GM23338 (cell line): ENCODE measurements at regions not wholly inside any gene's neighbourhood (a gene's known extent, or its start where the extent isn't known, plus 50 kb on each side); places are given as distances from the start of the nearest gene placed in this dataset.

ENCODE experiments used
- ATAC-seq: fragments of 200-7000 bp; cut with Tn5 transposase; 3 replicates; pipeline ENCODE4 v1.9.1; 2020
- DNase-seq: peaks from one replicate; pipeline ENCODE4 v3.0.0-alpha.2; 2015; ENCODE audit warnings: low spot score
- H2AFZ ChIP-seq: fragments of 200-600 bp; sonication (generic); 2 replicates; pipeline ENCODE4 v1.8.0; 2016; ENCODE audit warnings: antibody characterized with exemption, mild to moderate bottlenecking, moderate library complexity
- H3F3A ChIP-seq: fragments of 200-600 bp; sonication (generic); replicated peaks from 2 replicates; pipeline ENCODE4 v1.8.0; 2017; ENCODE audit warnings: antibody characterized with exemption, mixed run types, low read depth
- H3K27ac ChIP-seq: fragments of 200-600 bp; sonication (generic); 2 replicates; pipeline ENCODE4 v1.6.1; 2016; ENCODE audit warnings: low read depth
- H3K27me3 ChIP-seq: fragments of 200-600 bp; sonication (generic); 2 replicates; pipeline ENCODE4 v1.8.0; 2016; ENCODE audit warnings: mild to moderate bottlenecking, mixed run types, moderate library complexity; ENCODE audit not compliant: insufficient read depth
- H3K36me3 ChIP-seq: fragments of 200-600 bp; sonication (generic); 2 replicates; pipeline ENCODE4 v1.8.0; 2016; ENCODE audit warnings: mild to moderate bottlenecking; ENCODE audit not compliant: insufficient read depth
- H3K4me1 ChIP-seq: fragments of 200-600 bp; sonication (generic); 2 replicates; pipeline ENCODE4 v1.8.0; 2016; ENCODE audit warnings: mild to moderate bottlenecking, moderate library complexity; ENCODE audit not compliant: insufficient read depth
- H3K4me2 ChIP-seq: fragments of 200-600 bp; sonication (generic); 2 replicates; pipeline ENCODE4 v1.7.1; 2017; ENCODE audit warnings: mixed run types
- H3K4me3 ChIP-seq: fragments of 200-600 bp; sonication (generic); 2 replicates; pipeline ENCODE4 v1.6.1; 2016; ENCODE audit warnings: mixed run types
- H3K79me2 ChIP-seq: fragments of 200-600 bp; sonication (generic); replicated peaks from 2 replicates; pipeline ENCODE4 v1.8.0; 2017; ENCODE audit warnings: mild to moderate bottlenecking; ENCODE audit not compliant: insufficient read depth
- H3K9me2 ChIP-seq: fragments of 200-600 bp; sonication (generic); 2 replicates; pipeline ENCODE4 v1.8.0; 2017; ENCODE audit not compliant: insufficient read depth
- H4K20me1 ChIP-seq: fragments of 200-600 bp; sonication (generic); replicated peaks from 2 replicates; pipeline ENCODE4 v1.8.0; 2017; ENCODE audit warnings: mild to moderate bottlenecking; ENCODE audit not compliant: insufficient read depth
- H3K27ac Mint-ChIP-seq: 2 replicates; pipeline ENCODE4 v1.8.0; 2020; ENCODE audit warnings: inconsistent platforms, mild to moderate bottlenecking, moderate library complexity, mixed read lengths
- H3K27me3 Mint-ChIP-seq: 3 replicates; pipeline ENCODE4 v1.8.0; 2022; ENCODE audit warnings: low read depth, mild to moderate bottlenecking, moderate library complexity, mixed read lengths, inconsistent platforms; ENCODE audit not compliant: insufficient read depth, poor library complexity
- H3K36me3 Mint-ChIP-seq: 3 replicates; pipeline ENCODE4 v1.8.0; 2021; ENCODE audit warnings: low read depth, mild to moderate bottlenecking, inconsistent platforms, moderate library complexity, mixed read lengths
- H3K4me1 Mint-ChIP-seq: 3 replicates; pipeline ENCODE4 v1.8.0; 2020; ENCODE audit warnings: mild to moderate bottlenecking, inconsistent platforms, mixed read lengths
- H3K4me3 Mint-ChIP-seq: 3 replicates; pipeline ENCODE4 v1.8.0; 2021; ENCODE audit warnings: moderate library complexity, mild to moderate bottlenecking, inconsistent platforms, mixed read lengths
- H3K9me3 Mint-ChIP-seq: 3 replicates; pipeline ENCODE4 v1.8.0; 2020; ENCODE audit warnings: moderate library complexity, mild to moderate bottlenecking, inconsistent platforms, mixed read lengths
- ETS1 ChIP-seq: IDR thresholded peaks from 2 replicates; pipeline ENCODE4 v1.6.1; 2016; ENCODE audit warnings: antibody characterized with exemption
- EZH2 ChIP-seq: fragments of 200-600 bp; sonication (generic); IDR thresholded peaks from one replicate; pipeline ENCODE4 v1.8.0; 2017; ENCODE audit warnings: antibody characterized with exemption, mild to moderate bottlenecking, low read depth; ENCODE audit not compliant: unreplicated experiment
- EZH2phosphoT487 ChIP-seq: fragments of 200-600 bp; sonication (generic); IDR thresholded peaks from one replicate; pipeline ENCODE4 v1.8.1; 2018; ENCODE audit warnings: antibody characterized with exemption; ENCODE audit not compliant: unreplicated experiment
- POLR2AphosphoS5 ChIP-seq: IDR thresholded peaks from 2 replicates; pipeline ENCODE4 v1.6.1; 2016; ENCODE audit warnings: antibody characterized with exemption, low read depth
- ZNF114 ChIP-seq: fragments of 250-450 bp; sonication (Bioruptor Pico); IDR thresholded peaks from 2 replicates; pipeline ENCODE4 v1.5.0; 2020; ENCODE audit warnings: mild to moderate bottlenecking, moderate library complexity
- TF ChIP-seq, protein P1 (sequence below): IDR thresholded peaks from one replicate; pipeline ENCODE4 v1.6.1; 2018; ENCODE audit warnings: antibody characterized with exemption; ENCODE audit not compliant: unreplicated experiment
- TF ChIP-seq, protein P2 (sequence below): fragments of 250-450 bp; sonication (Bioruptor Pico); IDR thresholded peaks from 2 replicates; pipeline ENCODE4 v1.5.0; 2020; ENCODE audit warnings: mild to moderate bottlenecking, moderate library complexity

- Histone ChIP-seq H3K36me3 (no peaks in the 10 kb centered on the region), H3K9me2 (peaks cover 6% of the 10 kb centered on the region), H3K4me3 (no peak overlapping the region), H3K79me2 (no peaks in the 10 kb centered on the region), H3F3A (no peaks in the 10 kb centered on the region), H3K4me2 (no peak overlapping the region), H4K20me1 (no peaks in the 10 kb centered on the region), H3K27me3 (no peaks in the 10 kb centered on the region), H3K4me1 (peaks cover 1% of the 10 kb centered on the region), H3K27ac (no peak overlapping the region), H2AFZ (no peak overlapping the region)
- Mint-ChIP-seq H3K9me3 (no peaks in the 10 kb centered on the region), H3K4me3 (no peak overlapping the region), H3K27me3 (peaks cover 6% of the 10 kb centered on the region), H3K27ac (no peak overlapping the region), H3K36me3 (no peaks in the 10 kb centered on the region), H3K4me1 (peaks cover 5% of the 10 kb centered on the region; the same call in 2 of the 3 replicates)
- no peak for TF ChIP-seq EZH2
- TF ChIP-seq, protein P1, sequence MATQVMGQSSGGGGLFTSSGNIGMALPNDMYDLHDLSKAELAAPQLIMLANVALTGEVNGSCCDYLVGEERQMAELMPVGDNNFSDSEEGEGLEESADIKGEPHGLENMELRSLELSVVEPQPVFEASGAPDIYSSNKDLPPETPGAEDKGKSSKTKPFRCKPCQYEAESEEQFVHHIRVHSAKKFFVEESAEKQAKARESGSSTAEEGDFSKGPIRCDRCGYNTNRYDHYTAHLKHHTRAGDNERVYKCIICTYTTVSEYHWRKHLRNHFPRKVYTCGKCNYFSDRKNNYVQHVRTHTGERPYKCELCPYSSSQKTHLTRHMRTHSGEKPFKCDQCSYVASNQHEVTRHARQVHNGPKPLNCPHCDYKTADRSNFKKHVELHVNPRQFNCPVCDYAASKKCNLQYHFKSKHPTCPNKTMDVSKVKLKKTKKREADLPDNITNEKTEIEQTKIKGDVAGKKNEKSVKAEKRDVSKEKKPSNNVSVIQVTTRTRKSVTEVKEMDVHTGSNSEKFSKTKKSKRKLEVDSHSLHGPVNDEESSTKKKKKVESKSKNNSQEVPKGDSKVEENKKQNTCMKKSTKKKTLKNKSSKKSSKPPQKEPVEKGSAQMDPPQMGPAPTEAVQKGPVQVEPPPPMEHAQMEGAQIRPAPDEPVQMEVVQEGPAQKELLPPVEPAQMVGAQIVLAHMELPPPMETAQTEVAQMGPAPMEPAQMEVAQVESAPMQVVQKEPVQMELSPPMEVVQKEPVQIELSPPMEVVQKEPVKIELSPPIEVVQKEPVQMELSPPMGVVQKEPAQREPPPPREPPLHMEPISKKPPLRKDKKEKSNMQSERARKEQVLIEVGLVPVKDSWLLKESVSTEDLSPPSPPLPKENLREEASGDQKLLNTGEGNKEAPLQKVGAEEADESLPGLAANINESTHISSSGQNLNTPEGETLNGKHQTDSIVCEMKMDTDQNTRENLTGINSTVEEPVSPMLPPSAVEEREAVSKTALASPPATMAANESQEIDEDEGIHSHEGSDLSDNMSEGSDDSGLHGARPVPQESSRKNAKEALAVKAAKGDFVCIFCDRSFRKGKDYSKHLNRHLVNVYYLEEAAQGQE: no peak
- TF ChIP-seq ZNF114 (CRISPR knock-in tag): no peak
- no peak for TF ChIP-seq POLR2AphosphoS5
- TF ChIP-seq EZH2phosphoT487: no peak
- TF ChIP-seq, protein P2, sequence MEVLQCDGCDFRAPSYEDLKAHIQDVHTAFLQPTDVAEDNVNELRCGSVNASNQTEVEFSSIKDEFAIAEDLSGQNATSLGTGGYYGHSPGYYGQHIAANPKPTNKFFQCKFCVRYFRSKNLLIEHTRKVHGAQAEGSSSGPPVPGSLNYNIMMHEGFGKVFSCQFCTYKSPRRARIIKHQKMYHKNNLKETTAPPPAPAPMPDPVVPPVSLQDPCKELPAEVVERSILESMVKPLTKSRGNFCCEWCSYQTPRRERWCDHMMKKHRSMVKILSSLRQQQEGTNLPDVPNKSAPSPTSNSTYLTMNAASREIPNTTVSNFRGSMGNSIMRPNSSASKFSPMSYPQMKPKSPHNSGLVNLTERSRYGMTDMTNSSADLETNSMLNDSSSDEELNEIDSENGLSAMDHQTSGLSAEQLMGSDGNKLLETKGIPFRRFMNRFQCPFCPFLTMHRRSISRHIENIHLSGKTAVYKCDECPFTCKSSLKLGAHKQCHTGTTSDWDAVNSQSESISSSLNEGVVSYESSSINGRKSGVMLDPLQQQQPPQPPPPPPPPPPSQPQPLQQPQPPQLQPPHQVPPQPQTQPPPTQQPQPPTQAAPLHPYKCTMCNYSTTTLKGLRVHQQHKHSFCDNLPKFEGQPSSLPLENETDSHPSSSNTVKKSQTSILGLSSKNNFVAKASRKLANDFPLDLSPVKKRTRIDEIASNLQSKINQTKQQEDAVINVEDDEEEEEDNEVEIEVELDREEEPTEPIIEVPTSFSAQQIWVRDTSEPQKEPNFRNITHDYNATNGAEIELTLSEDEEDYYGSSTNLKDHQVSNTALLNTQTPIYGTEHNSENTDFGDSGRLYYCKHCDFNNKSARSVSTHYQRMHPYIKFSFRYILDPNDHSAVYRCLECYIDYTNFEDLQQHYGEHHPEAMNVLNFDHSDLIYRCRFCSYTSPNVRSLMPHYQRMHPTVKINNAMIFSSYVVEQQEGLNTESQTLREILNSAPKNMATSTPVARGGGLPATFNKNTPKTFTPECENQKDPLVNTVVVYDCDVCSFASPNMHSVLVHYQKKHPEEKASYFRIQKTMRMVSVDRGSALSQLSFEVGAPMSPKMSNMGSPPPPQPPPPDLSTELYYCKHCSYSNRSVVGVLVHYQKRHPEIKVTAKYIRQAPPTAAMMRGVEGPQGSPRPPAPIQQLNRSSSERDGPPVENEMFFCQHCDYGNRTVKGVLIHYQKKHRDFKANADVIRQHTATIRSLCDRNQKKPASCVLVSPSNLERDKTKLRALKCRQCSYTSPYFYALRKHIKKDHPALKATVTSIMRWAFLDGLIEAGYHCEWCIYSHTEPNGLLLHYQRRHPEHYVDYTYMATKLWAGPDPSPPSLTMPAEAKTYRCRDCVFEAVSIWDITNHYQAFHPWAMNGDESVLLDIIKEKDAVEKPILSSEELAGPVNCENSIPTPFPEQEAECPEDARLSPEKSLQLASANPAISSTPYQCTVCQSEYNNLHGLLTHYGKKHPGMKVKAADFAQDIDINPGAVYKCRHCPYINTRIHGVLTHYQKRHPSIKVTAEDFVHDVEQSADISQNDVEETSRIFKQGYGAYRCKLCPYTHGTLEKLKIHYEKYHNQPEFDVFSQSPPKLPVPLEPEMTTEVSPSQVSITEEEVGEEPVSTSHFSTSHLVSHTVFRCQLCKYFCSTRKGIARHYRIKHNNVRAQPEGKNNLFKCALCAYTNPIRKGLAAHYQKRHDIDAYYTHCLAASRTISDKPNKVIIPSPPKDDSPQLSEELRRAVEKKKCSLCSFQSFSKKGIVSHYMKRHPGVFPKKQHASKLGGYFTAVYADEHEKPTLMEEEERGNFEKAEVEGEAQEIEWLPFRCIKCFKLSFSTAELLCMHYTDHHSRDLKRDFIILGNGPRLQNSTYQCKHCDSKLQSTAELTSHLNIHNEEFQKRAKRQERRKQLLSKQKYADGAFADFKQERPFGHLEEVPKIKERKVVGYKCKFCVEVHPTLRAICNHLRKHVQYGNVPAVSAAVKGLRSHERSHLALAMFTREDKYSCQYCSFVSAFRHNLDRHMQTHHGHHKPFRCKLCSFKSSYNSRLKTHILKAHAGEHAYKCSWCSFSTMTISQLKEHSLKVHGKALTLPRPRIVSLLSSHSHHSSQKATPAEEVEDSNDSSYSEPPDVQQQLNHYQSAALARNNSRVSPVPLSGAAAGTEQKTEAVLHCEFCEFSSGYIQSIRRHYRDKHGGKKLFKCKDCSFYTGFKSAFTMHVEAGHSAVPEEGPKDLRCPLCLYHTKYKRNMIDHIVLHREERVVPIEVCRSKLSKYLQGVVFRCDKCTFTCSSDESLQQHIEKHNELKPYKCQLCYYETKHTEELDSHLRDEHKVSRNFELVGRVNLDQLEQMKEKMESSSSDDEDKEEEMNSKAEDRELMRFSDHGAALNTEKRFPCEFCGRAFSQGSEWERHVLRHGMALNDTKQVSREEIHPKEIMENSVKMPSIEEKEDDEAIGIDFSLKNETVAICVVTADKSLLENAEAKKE (CRISPR knock-in tag): no peak
- no peak for TF ChIP-seq ETS1
- ATAC-seq (no peak), DNase-seq (no peak)
Measured at GRCh38 chr4:24423670-24424069, 160.7 kb downstream of the DHX15 start.
